ENCODE measurements at regions not wholly inside any gene's neighbourhood (a gene's known extent, or its start where the extent isn't known, plus 50 kb on each side); places are given as distances from the start of the nearest gene placed in this dataset.

DNA sequence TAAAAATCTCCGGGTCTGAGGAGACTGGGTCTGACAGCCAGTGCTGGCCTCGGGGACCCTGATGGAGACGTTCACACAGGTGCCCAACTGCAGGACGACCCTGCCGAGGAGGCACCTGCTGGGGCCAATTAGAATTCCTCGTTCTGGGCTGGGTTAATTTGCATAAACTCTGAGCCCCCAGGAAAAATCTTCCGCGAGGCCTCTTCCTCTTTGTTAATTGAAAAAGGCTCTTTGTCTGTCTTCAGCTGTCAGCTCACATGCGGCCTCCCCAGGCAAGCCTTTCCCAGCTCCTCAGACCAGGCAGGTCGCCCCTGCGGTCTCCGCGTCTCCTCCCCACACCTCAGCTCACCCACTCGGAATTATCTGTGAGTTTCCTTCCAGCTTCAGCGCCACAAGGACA, 400.2 kb downstream of the SEC14L1 start:
- no peaks in the 10 kb centered on the region for H3K9me3 Mint-ChIP-seq (ENCODE audit: unreplicated experiment)
- no peak for DNase-seq (ENCODE audit: low spot score)
- peaks cover 10% of the 10 kb centered on the region for H3K27me3 Mint-ChIP-seq (ENCODE audit: unreplicated experiment)
- no peak overlapping the region for H3K4me3 Mint-ChIP-seq (ENCODE audit: unreplicated experiment)
- peaks cover 6% of the 10 kb centered on the region for H3K4me1 Mint-ChIP-seq (ENCODE audit: unreplicated experiment)
- H3K27ac Mint-ChIP-seq (ENCODE audit: unreplicated experiment), result peak overlapping the region; percentile 64
- H3K36me3 Mint-ChIP-seq (ENCODE audit: low read depth, unreplicated experiment), result no peaks in the 10 kb centered on the region
- no peak for TF ChIP-seq CTCF (IDR thresholded peaks at IDR 0.05; ENCODE audit: unreplicated experiment)

GRCh38 chr17:77542011-77542410, 401.2 kb downstream of the SEC14L1 start:
- Mint-ChIP-seq H3K9me3 (ENCODE audit: unreplicated experiment) (no peaks in the 10 kb centered on the region), H3K4me3 (ENCODE audit: unreplicated experiment) (no peak overlapping the region), H3K4me1 (ENCODE audit: unreplicated experiment) (peaks cover 6% of the 10 kb centered on the region), H3K27me3 (ENCODE audit: unreplicated experiment) (peaks cover 10% of the 10 kb centered on the region), H3K27ac (ENCODE audit: unreplicated experiment) (peak overlapping the region; percentile 1), H3K36me3 (ENCODE audit: low read depth, unreplicated experiment) (no peaks in the 10 kb centered on the region)
- TF ChIP-seq CTCF (IDR thresholded peaks at IDR 0.05; ENCODE audit: unreplicated experiment), result no peak
- DNase-seq (ENCODE audit: low spot score), result no peak

GRCh38 chr17:77542551-77543490, 402.1 kb downstream of the SEC14L1 start:
- peaks cover 6% of the 10 kb centered on the region for H3K4me1 Mint-ChIP-seq (ENCODE audit: unreplicated experiment)
- DNase-seq (ENCODE audit: low spot score), result peak; percentile 72
- peak; percentile 52 for TF ChIP-seq CTCF (IDR thresholded peaks at IDR 0.05; ENCODE audit: unreplicated experiment)
- no peak overlapping the region for H3K27ac Mint-ChIP-seq (ENCODE audit: unreplicated experiment)
- H3K9me3 Mint-ChIP-seq (ENCODE audit: unreplicated experiment), result no peaks in the 10 kb centered on the region
- H3K36me3 Mint-ChIP-seq (ENCODE audit: low read depth, unreplicated experiment), result no peaks in the 10 kb centered on the region
- no peak overlapping the region for H3K4me3 Mint-ChIP-seq (ENCODE audit: unreplicated experiment)
- peaks cover 10% of the 10 kb centered on the region for H3K27me3 Mint-ChIP-seq (ENCODE audit: unreplicated experiment)

- no peaks in the 10 kb centered on the region for H3K36me3 Mint-ChIP-seq (ENCODE audit: low read depth, unreplicated experiment)
- H3K4me1 Mint-ChIP-seq (ENCODE audit: unreplicated experiment), result peaks cover 6% of the 10 kb centered on the region
- no peak overlapping the region for H3K27ac Mint-ChIP-seq (ENCODE audit: unreplicated experiment)
- H3K27me3 Mint-ChIP-seq (ENCODE audit: unreplicated experiment), result peaks cover 10% of the 10 kb centered on the region
- TF ChIP-seq CTCF (IDR thresholded peaks at IDR 0.05; ENCODE audit: unreplicated experiment), result no peak
- no peak overlapping the region for H3K4me3 Mint-ChIP-seq (ENCODE audit: unreplicated experiment)
- H3K9me3 Mint-ChIP-seq (ENCODE audit: unreplicated experiment), result no peaks in the 10 kb centered on the region
- DNase-seq (ENCODE audit: low spot score), result no peak
Observed at GRCh38 chr17:77543801-77544200, 403.0 kb downstream of the SEC14L1 start.
